ENCODE measurements at regions not wholly inside any gene's neighbourhood (a gene's known extent, or its start where the extent isn't known, plus 50 kb on each side); places are given as distances from the start of the nearest gene placed in this dataset.

GRCh38 chr6:37105148-37106050 is 64.6 kb upstream of the PIM1 start:
- DNase-seq (ENCODE audit: low spot score), result peak; percentile 57

GRCh38 chr6:37106051-37106363 is 63.9 kb upstream of the PIM1 start:
- DNase-seq (ENCODE audit: low spot score), result peak; percentile 63

- no peak for DNase-seq (ENCODE audit: low spot score)
Observed at GRCh38 chr6:37106554-37106953, 63.4 kb upstream of the PIM1 start.

GRCh38 chr6:37106982-37107491 is 62.9 kb upstream of the PIM1 start:
- DNase-seq (ENCODE audit: low spot score), result peak; percentile 66

- peak; percentile 97 for DNase-seq (ENCODE audit: low spot score)
Observed at GRCh38 chr6:37109714-37110499, 60.0 kb upstream of the PIM1 start.

- peak; percentile 76 for DNase-seq (ENCODE audit: low spot score)
Observed at GRCh38 chr6:37110500-37111461, 59.2 kb upstream of the PIM1 start.

GRCh38 chr6:37113976-37114375 is 56.0 kb upstream of the PIM1 start:
- DNase-seq (ENCODE audit: low spot score), result no peak

- no peak for DNase-seq (ENCODE audit: low spot score)
Observed at GRCh38 chr6:37114612-37115011, 55.3 kb upstream of the PIM1 start.

GRCh38 chr6:37115236-37115895 is 54.6 kb upstream of the PIM1 start:
- no peak for DNase-seq (ENCODE audit: low spot score)

GRCh38 chr6:37116326-37116725 is 53.6 kb upstream of the PIM1 start:
- DNase-seq (ENCODE audit: low spot score), result no peak

- no peak for DNase-seq (ENCODE audit: low spot score)
Observed at GRCh38 chr6:37119387-37119886, 50.5 kb upstream of the PIM1 start.

Measured in hematopoietic multipotent progenitor cell treated with erythropoietin and hydrocortisone succinate and interleukin-3 and kit ligand, for 17 days (in vitro differentiated cells).